Peyer's patch (tissue), 4 donors: ENCODE measurements at regions not wholly inside any gene's neighbourhood (a gene's known extent, or its start where the extent isn't known, plus 50 kb on each side); places are given as distances from the start of the nearest gene placed in this dataset.

Source experiments
- CTCF ChIP-seq, 6 experiments: fragments of 450-650 bp in 4 of 6; fragments of 200-600 bp in 2 of 6; sonication (generic) in 1 of 6; IDR thresholded peaks; one replicate each; pipeline ENCODE4 v1.5.1; 2017 to 2019; ENCODE audit warnings: antibody characterized with exemption in 6 of 6, mild to moderate bottlenecking in 3 of 6, moderate library complexity in 1 of 6
- POLR2A ChIP-seq, 2 donors: fragments of 450-650 bp; IDR thresholded peaks; one replicate each; pipeline ENCODE4 v1.5.1; 2017; ENCODE audit warnings: antibody characterized with exemption in 2 of 2, mild to moderate bottlenecking in 2 of 2, moderate library complexity in 2 of 2

DNA sequence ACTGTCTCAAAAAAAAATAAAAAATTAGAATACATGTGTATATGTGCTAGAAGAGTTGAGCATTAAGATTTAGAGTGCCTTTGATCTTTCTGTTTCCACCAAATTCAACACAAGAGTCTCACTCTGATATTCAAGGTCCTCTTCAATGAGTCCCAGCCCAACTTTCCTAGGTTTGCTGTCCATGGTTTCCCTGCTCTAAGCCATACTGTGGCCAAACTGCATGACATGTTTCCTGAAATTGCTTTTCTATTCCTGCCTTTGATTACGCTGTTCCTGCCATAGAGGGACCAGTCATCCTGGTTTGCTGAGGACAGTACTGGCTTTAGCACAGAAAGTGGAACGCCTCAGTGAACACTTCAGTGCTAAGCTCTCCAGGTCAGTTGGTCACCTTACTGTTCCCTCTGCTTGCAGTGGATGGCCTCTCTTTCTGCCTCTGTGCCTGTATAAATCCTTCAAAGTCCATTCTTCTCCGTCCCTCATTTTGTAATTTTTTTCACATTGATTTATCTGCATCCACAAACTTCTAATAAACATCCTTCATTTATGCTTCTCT is 305.9 kb upstream of the PROX1 start:
- TF ChIP-seq CTCF (IDR thresholded peaks at IDR 0.05) = no peak
- TF ChIP-seq POLR2A (IDR thresholded peaks at IDR 0.05) = no peak
